T-helper 1 cell treated with Interleukin-12 subunit alpha and Interleukin-12 subunit beta and Interleukin-4 antibody, amounts not matched to agents 30 ng/mL and 1 ng/mL, for 36 hours (primary cell): ENCODE measurements at regions not wholly inside any gene's neighbourhood (a gene's known extent, or its start where the extent isn't known, plus 50 kb on each side); places are given as distances from the start of the nearest gene placed in this dataset.

Source experiments
- intact Hi-C: fragments of 100-400 bp; cut with micrococcal nuclease; formaldehyde crosslinking; loops from one replicate; pipeline ENCODE4 v1.15.1; 2024

- intact Hi-C loops, result no loop called here
Observed at GRCh38 chr6:44062771-44063560, 64.3 kb downstream of the MRPL14 start.

DNA sequence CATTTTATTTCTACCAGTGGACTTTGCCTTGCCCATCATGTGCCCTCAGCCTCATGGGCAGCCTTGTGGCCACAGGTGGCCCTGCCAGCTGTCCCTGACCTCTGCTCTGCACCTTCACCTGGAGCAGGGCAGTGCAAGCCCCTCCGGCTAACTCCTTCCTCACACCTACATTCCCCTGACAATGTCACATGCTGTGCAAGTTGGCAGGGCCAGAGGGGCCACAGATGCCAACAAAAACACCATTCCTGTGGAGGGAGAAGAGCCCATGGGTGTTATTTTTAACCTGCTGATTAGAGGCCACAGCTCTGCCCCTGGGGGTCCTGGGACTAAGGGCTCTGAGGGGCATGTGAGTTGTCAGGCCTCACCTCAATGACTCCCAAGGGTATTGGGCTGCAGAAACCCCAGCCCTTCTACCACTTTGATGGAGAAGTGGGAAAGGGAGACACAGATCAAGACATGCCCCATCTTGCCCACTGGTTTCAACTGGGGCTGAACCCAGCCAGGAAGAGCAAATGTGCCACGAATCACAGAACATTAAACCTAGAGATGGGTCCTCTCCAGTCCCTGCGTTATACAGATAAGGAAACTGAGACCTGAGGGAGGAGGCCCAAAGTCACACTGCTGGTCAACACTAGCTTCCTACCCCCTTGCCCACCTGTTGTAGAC is 65.0 kb downstream of the MRPL14 start:
- intact Hi-C loops, result no loop called here

DNA sequence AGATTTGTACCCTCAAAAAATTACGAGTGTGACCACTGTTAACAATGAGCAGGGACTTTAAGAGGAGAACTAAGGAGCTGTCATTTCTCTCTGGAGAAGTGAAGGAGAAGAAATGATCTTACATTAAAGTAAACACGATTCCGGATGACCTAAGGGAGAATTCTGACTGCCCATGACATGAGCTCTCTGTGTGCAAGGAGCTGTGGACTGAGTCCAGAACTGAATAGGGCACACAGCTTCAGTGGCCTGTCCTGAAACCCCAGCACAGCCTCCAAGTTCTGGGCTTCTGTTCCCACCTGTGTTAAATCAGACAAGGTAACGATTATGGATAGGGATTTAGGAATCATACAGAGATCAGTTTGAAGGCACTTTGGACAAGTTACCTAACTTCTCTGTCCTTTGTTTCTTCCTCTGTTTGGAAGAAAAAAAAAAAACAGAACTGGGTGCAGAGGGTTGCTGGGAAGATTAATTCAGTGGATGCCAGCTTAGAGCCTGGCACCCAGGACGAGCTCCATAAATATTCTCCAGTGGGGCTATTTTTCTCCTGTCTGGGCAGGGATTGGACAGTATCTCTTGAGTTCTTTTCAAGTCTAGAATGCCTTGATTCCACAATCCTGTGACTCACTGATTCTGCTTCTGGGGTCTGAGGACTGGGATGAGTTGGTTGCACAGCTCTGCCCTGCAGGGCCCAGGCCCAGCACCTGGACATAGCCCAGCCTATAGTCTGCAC is 65.7 kb downstream of the MRPL14 start:
- intact Hi-C loops, result no loop called here

DNA sequence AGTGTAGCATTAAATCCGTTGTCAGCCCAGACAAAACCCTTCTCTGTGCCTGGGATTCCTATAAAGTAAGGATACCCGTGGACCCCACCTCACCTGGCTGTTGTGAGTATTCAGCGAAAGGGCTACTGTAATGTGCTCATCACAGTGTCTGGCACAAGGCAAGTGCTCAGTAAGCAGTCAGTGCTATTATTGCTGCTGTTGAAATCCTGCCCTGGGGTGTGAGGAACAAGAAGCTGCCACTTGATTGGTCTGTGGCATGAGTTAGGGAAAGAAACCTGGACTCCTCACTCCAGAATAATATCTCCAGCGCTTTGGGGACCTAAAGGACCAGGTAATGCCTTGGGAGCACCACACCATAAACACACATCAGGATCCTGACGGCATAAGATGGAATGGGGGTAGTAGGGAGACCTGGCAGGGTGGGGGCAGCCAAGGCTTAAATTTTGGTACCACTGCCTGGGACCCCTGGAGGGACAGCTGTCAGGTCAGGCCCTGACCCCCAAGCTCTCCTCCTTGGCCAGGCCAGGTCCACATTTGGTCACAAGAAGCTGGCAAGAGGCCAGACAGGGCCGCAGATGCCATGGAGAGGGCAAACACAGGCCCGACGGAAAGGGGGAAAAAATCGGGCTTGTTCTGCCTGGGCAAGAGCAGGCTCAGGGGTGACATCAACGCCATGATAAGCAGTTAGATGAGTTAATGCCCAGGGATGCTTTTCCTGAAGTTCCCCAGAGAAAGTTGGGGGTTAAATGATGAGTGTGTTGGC is 66.5 kb downstream of the MRPL14 start:
- intact Hi-C loops, result no loop called here

DNA sequence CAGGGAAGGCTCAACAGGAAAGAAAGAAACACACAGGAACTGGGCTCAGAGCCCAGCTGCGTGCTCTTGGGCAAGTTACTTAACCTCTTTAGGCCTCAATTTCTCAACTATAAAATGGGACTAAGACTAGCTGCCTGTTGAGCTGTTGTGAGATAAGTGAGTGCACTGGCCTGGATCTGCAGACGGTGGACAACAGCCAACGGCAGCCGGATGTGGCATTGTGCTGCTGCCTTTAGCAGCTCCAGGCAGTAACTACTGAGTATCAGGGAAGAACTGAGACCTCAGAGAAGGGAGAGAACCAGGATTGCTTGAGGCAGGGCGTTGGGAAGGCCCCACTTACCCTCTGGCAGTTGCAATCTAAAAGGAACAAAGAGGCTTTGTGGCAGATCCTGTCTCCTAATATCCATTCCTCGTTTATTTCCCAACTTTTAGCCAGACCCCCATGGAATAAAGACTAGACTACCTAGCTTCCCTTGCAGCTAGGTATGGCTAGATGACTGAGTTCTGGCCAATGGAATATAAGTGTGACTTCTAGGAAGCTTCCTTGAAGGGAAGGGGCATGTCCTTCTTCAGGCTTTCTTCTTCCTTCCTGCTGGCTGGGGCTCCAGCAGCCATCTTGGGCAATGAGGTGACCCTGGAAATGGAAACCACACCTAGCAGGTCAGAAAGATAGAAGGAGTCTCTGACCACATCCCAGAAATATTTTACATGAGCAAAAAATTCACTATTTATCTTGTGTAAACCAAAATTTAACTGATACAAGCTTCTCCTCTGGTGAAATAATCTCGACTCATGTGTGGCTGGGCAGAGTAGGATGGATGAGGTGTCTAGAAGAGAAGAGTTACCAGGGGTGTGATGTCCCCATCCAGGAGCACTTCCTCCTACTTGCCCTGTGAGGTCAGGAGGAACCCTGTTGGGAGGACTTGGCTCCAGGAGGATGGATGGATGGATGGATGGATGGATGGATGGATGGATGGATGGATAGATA is 67.6 kb downstream of the MRPL14 start:
- intact Hi-C loops, result no loop called here

DNA sequence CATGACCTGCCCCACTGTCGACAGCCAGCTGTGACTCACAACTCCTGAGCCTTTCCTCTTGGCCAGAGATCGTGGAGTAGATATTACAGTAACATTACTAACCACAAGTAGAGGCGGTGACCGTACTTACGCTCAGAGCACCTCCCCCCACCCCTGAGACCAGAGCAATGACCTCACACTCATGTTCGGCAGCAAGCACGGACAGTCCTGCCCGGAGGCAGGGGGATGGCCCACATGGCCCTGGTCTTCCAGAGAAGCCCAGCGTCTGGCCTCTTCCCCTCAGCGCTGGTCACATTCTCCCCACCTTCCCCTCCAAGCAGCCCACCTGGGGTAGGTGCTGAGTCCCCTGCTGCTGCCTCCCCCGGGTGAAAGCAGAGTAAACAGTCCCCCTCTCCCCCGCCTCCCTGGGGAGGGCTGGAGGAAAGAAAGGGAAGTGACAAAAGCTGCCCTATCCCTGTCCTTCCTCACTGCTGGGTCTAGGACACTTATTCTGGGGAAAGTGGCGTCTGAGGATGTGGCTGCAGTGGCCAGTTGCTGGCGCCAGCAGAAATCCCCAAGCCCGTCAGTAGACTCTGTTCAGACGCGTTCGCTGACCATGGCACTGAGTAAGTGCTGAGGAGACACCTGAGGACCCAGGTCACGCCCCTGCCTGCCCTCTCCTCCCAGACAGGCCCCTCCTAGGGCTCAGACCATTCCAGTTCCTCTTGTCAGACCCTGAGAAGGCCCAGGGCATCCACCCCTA is 68.5 kb downstream of the MRPL14 start:
- intact Hi-C loops, result no loop called here

GRCh38 chr6:44057931-44058616 is 69.2 kb downstream of the MRPL14 start:
- intact Hi-C loops, result no loop called here

DNA sequence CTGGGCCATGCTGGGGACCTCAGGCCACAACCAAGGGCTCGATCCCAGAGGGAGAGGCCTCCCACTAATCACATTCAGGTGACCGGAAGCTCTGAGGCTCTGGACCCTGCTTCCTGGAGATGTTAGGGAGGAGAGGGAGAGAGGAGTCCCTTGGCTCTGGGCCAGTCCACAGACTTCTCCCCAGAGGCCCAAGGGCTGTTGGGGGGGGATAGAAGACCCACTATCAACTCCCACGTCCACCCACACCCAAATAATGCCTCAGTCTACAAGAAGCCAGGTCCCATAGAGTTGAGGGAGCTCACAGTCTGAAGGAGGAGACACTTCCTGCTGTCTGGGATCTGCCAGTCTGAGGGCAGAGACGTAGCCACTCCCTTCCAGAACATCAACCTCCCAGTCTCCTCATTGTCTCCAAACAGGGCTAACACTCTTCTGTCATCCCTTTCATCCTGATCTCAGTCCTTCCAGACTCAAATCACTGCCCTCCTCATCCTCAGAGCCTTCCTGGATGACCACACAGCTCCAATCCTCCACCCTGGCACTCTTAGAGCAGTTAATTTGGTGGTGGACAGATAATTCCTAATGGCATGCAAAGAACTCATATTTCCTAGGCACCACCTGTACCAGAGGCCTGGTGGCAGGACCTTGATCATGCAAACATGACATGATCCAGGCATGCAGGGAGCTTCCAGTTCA is 69.9 kb downstream of the MRPL14 start:
- intact Hi-C loops, result no loop called here

GRCh38 chr6:44056392-44057237 is 70.6 kb downstream of the MRPL14 start:
- intact Hi-C loops, result no loop called here

GRCh38 chr6:44054721-44055559 is 72.3 kb downstream of the MRPL14 start:
- intact Hi-C loops, result no loop called here

DNA sequence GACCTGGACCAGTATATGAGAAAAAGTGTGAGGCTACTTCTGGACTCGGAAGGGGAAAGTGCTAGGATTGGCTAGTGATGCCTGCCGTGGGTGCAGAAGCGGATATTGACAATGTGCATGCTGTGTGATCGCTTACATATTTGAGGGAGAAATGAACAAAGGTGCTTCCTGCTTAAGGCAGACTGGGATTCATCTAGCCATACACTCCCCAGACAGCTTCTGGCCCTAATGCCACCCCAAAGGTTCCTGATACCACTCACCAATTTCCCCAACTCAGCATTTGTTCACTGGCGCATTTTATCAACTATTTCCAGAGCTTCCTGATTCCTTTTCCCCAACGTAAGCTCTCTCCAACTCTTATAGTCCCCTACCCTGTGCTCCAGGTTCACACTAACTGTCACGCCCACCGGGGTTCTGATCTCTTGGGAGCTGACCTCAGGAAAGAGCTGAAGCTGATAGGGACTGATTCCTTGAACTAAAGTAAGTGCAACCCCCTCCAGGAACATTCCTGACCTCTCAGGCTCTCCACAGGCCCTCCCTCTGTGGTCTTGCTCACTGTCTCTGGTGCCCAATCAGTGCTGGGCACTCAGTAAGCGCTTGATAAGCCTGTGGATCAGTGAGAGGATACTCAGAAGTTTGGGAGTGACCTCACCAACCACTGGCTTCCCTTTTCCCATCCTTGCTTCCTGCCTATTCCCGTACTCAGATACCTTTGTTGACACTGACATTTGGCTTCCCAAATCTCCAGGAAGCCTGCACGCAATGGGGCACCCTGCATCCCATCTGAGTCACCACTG is 73.3 kb downstream of the MRPL14 start:
- intact Hi-C loops, result no loop called here

DNA sequence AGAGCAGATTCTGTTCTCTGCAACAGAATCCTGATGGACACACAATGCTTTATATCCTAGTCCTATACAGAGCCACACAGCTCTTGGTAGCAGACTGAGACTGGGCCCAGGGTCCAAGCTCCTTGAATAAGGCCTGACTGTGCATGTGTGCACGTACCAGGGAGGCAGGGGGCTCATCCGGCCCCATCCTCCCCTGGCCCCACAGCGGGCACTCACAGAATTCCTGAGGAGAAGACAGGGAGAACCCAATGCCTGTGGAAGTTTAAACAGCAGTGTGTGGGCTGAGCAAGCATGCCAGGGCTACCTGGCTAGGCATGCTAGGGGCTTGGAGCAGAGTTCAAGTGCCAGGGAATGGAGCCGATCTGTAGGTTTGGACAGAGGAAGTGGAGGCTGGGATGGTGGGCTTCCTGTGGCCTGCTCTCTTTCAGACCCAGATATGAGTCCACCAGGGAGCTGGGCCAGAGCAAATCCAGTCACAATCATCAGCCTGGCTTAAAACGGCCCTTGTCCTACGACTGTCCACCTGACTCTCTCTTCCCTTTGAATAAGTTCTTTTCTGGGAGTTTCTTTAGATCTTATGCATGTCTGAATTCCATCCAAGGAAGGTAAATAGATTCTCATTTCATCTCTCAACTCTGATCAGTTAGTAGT is 74.0 kb downstream of the MRPL14 start:
- intact Hi-C loops, result no loop called here

DNA sequence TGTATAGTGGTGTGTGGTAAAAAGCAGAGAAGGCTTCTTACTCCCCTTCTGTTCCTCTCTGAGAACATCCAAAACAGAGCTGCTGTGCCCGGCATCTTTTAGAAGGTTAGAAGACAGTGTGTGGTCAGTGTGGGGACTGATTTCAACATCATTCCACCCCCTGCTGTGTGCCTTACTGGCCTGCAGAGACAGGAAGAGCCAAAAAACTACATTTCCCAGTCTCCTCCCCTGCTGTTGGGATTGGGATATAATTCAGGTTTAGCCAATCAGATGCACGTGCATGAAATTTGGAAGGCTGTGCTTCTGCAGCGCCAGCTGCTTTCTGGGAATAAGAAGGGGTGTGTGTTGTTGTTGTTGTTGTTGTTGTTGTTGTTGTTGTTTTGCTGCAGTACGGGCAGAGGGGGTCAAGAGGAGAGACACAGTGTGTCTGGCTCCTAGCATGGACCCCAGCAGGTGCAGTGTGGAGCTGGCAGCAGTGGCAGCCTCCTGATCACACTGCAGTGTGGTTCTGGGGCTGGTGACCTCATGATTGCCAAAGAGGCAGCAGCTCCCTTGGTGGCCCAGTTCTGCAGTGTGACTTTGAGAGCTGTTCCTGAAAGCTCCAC is 74.7 kb downstream of the MRPL14 start:
- intact Hi-C loops, result no loop called here

DNA sequence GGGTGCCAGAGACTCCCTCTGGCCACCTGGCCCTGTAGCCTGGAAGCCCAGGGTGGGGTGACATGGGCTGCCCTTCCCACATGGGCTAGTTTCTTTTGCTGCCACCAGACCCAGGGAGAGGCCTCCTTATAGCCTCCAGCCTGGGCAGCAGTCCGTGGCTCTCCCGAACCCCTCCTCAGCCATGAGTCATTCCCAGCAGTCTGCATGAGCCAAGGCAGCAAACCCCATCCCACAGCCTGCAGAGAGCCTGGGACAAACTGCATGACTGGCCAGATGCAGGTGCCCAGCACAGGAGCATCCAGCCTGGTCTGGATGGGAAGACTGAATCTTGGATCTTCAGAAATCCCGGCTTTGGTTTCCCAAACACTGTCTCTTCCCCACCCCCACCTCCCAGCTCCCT is 75.7 kb downstream of the MRPL14 start:
- intact Hi-C loops, result no loop called here
